OCI-LY1 (cell line): ENCODE measurements at regions not wholly inside any gene's neighbourhood (a gene's known extent, or its start where the extent isn't known, plus 50 kb on each side); places are given as distances from the start of the nearest gene placed in this dataset.

Experiments used
- H2AFZ ChIP-seq: fragments of 200-600 bp; sonication (generic), shearing (Covaris generic); 2 replicates; pipeline ENCODE4 v1.6.0; 2014; ENCODE audit warnings: antibody characterized with exemption, mild to moderate bottlenecking, low read length
- H3F3A ChIP-seq: fragments of 200-600 bp; sonication (generic), shearing (Covaris generic); 2 replicates; pipeline ENCODE4 v1.6.0; 2014; ENCODE audit warnings: mild to moderate bottlenecking, antibody characterized with exemption, low read length, moderate library complexity; ENCODE audit not compliant: insufficient read depth
- H3K27ac ChIP-seq: fragments of 200-600 bp; sonication (generic); 2 replicates; pipeline ENCODE4 v1.5.1; 2014; ENCODE audit warnings: low read length, mixed run types, mild to moderate bottlenecking, low read depth; ENCODE audit not compliant: poor library complexity, severe bottlenecking
- H3K27me3 ChIP-seq: fragments of 200-600 bp; sonication (generic); 2 replicates; pipeline ENCODE4 v1.6.0; 2014; ENCODE audit warnings: antibody characterized with exemption, mild to moderate bottlenecking, low read length, moderate library complexity; ENCODE audit not compliant: insufficient read depth
- H3K36me3 ChIP-seq: fragments of 200-600 bp; sonication (generic); 2 replicates; pipeline ENCODE4 v1.6.1; 2014; ENCODE audit warnings: mild to moderate bottlenecking, antibody characterized with exemption, low read length, moderate library complexity, mixed read lengths; ENCODE audit not compliant: insufficient read depth
- H3K4me1 ChIP-seq: fragments of 200-600 bp; sonication (generic); 2 replicates; pipeline ENCODE4 v1.5.1; 2014; ENCODE audit warnings: mild to moderate bottlenecking, low read length, moderate library complexity; ENCODE audit not compliant: insufficient read depth, severe bottlenecking
- H3K4me2 ChIP-seq: fragments of 200-600 bp; sonication (generic), shearing (Covaris generic); 2 replicates; pipeline ENCODE4 v1.6.1; 2014; ENCODE audit warnings: low read length
- H3K4me3 ChIP-seq: fragments of 200-600 bp; sonication (generic); 2 replicates; pipeline ENCODE4 v1.5.1; 2014; ENCODE audit warnings: low read length, low read depth, mild to moderate bottlenecking, mixed read lengths; ENCODE audit not compliant: poor library complexity, severe bottlenecking
- H3K79me2 ChIP-seq: fragments of 200-600 bp; shearing (Covaris generic); 2 replicates; pipeline ENCODE4 v1.6.1; 2016; ENCODE audit warnings: mixed run types, low read length, mixed read lengths; ENCODE audit not compliant: insufficient read depth
- H3K9ac ChIP-seq: fragments of 200-600 bp; sonication (generic), shearing (Covaris generic); 2 replicates; pipeline ENCODE4 v1.6.1; 2014; ENCODE audit warnings: mild to moderate bottlenecking, low read length, mixed read lengths
- H3K9me2 ChIP-seq: fragments of 200-600 bp; sonication (generic), shearing (Covaris generic); 2 replicates; pipeline ENCODE4 v1.6.1; 2014; ENCODE audit warnings: low read depth, mild to moderate bottlenecking, low read length, mixed read lengths
- H3K9me3 ChIP-seq: fragments of 200-600 bp; shearing (Covaris generic); 2 replicates; pipeline ENCODE4 v1.6.1; 2014; ENCODE audit warnings: low read length, mixed read lengths
- H4K20me1 ChIP-seq: fragments of 200-600 bp; sonication (generic), shearing (Covaris generic); 2 replicates; pipeline ENCODE4 v1.6.0; 2016; ENCODE audit warnings: mild to moderate bottlenecking, low read length; ENCODE audit not compliant: insufficient read depth
- CTCF ChIP-seq: fragments of 200-600 bp; sonication (generic), shearing (Covaris generic); IDR thresholded peaks from 2 replicates; pipeline ENCODE4 v1.5.1; 2017; ENCODE audit warnings: mild to moderate bottlenecking, antibody characterized with exemption, low read length, moderate library complexity, mixed read lengths
- EZH2 ChIP-seq: fragments of 200-600 bp; sonication (generic), shearing (Covaris generic); IDR thresholded peaks from 2 replicates; pipeline ENCODE4 v1.8.0; 2017; ENCODE audit warnings: borderline replicate concordance, mixed run types, mild to moderate bottlenecking, antibody characterized with exemption, low read length, moderate library complexity, mixed read lengths

- H3K9me3 ChIP-seq: no peaks in the 10 kb centered on the region
- no peaks in the 10 kb centered on the region for H4K20me1 ChIP-seq
- no peaks in the 10 kb centered on the region for H3F3A ChIP-seq
- no peaks in the 10 kb centered on the region for H3K36me3 ChIP-seq
- H3K27ac ChIP-seq: no peak overlapping the region
- no peak overlapping the region for H2AFZ ChIP-seq
- H3K4me2 ChIP-seq: no peak overlapping the region
- H3K4me1 ChIP-seq: no peaks in the 10 kb centered on the region
- H3K9ac ChIP-seq: no peak overlapping the region
- TF ChIP-seq EZH2 (no peak), CTCF (no peak)
- H3K9me2 ChIP-seq: no peaks in the 10 kb centered on the region
- H3K4me3 ChIP-seq: no peak overlapping the region
- H3K27me3 ChIP-seq: no peaks in the 10 kb centered on the region
- no peaks in the 10 kb centered on the region for H3K79me2 ChIP-seq
Observed at GRCh38 chr6:67757465-67758033, 877.5 kb upstream of the ADGRB3 start.

- Histone ChIP-seq H3K4me2 (no peak overlapping the region), H3K4me1 (no peaks in the 10 kb centered on the region), H3K27ac (no peak overlapping the region), H3K9me2 (no peaks in the 10 kb centered on the region), H3K27me3 (no peaks in the 10 kb centered on the region), H3K4me3 (no peak overlapping the region), H3K36me3 (no peaks in the 10 kb centered on the region), H3K79me2 (no peaks in the 10 kb centered on the region), H4K20me1 (no peaks in the 10 kb centered on the region), H3F3A (no peaks in the 10 kb centered on the region), H3K9me3 (no peaks in the 10 kb centered on the region), H3K9ac (no peak overlapping the region), H2AFZ (no peak overlapping the region)
- TF ChIP-seq EZH2 (no peak), CTCF (no peak)
Observed at GRCh38 chr6:67748521-67748920, 886.6 kb upstream of the ADGRB3 start.

- no peak overlapping the region for H2AFZ ChIP-seq
- H3K9me2 ChIP-seq: peaks cover 3% of the 10 kb centered on the region
Observed at GRCh38 chr6:67736816-67737215, 898.3 kb upstream of the ADGRB3 start.

More at GRCh38 chr6:67736816-67737215, 898.3 kb upstream of the ADGRB3 start:
- Histone ChIP-seq H3K27me3 (no peaks in the 10 kb centered on the region), H3K4me1 (no peaks in the 10 kb centered on the region), H3K9me3 (no peaks in the 10 kb centered on the region), H3K4me2 (no peak overlapping the region), H3F3A (no peaks in the 10 kb centered on the region), H3K36me3 (no peaks in the 10 kb centered on the region), H3K27ac (no peak overlapping the region), H3K9ac (no peak overlapping the region), H4K20me1 (no peaks in the 10 kb centered on the region), H3K79me2 (no peaks in the 10 kb centered on the region), H3K4me3 (no peak overlapping the region)
- TF ChIP-seq CTCF (no peak), EZH2 (no peak)
